Kidney epithelial cell (primary cell): ENCODE measurements at regions not wholly inside any gene's neighbourhood (a gene's known extent, or its start where the extent isn't known, plus 50 kb on each side); places are given as distances from the start of the nearest gene placed in this dataset.
"Not testable (repeated sequence)": the region's sequence is repeated elsewhere in the genome, so short reads cannot be mapped to it uniquely, and the experiment has no call there.

Experiments used
- DNase-seq: peaks from one replicate; pipeline ENCODE4 v3.0.0-alpha.2; 2010; ENCODE audit warnings: low read depth
- H3K27me3 ChIP-seq: 2 replicates; pipeline ENCODE4 v1.6.0; 2011; ENCODE audit warnings: low read length; ENCODE audit not compliant: control insufficient read depth, insufficient read depth
- H3K36me3 ChIP-seq: 2 replicates; pipeline ENCODE4 v1.5.1; 2011; ENCODE audit warnings: low read length; ENCODE audit not compliant: control insufficient read depth, insufficient read depth
- H3K4me3 ChIP-seq: 2 replicates; pipeline ENCODE4 v1.5.1; 2011; ENCODE audit warnings: low read depth, mild to moderate bottlenecking, control low read depth, low read length
- TF ChIP-seq, protein P1 (sequence below): IDR thresholded peaks from 2 replicates; pipeline ENCODE4 v1.5.1; 2011; ENCODE audit warnings: mild to moderate bottlenecking, moderate library complexity, low read length, control low read depth, inconsistent platforms; ENCODE audit not compliant: insufficient read depth, poor library complexity, severe bottlenecking

- no peak overlapping the region for H3K4me3 ChIP-seq
- no peaks in the 10 kb centered on the region for H3K27me3 ChIP-seq
- no peak for DNase-seq
- TF ChIP-seq, protein P1, sequence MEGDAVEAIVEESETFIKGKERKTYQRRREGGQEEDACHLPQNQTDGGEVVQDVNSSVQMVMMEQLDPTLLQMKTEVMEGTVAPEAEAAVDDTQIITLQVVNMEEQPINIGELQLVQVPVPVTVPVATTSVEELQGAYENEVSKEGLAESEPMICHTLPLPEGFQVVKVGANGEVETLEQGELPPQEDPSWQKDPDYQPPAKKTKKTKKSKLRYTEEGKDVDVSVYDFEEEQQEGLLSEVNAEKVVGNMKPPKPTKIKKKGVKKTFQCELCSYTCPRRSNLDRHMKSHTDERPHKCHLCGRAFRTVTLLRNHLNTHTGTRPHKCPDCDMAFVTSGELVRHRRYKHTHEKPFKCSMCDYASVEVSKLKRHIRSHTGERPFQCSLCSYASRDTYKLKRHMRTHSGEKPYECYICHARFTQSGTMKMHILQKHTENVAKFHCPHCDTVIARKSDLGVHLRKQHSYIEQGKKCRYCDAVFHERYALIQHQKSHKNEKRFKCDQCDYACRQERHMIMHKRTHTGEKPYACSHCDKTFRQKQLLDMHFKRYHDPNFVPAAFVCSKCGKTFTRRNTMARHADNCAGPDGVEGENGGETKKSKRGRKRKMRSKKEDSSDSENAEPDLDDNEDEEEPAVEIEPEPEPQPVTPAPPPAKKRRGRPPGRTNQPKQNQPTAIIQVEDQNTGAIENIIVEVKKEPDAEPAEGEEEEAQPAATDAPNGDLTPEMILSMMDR, result no peak
- no peaks in the 10 kb centered on the region for H3K36me3 ChIP-seq
Observed at GRCh38 chr16:77049577-77049976, 141.4 kb upstream of the MON1B start.

- not testable (repeated sequence) for H3K27me3 ChIP-seq, H3K36me3 ChIP-seq, H3K4me3 ChIP-seq, DNase-seq
Observed at GRCh38 chr16:77056597-77056996, 134.4 kb upstream of the MON1B start.

DNA sequence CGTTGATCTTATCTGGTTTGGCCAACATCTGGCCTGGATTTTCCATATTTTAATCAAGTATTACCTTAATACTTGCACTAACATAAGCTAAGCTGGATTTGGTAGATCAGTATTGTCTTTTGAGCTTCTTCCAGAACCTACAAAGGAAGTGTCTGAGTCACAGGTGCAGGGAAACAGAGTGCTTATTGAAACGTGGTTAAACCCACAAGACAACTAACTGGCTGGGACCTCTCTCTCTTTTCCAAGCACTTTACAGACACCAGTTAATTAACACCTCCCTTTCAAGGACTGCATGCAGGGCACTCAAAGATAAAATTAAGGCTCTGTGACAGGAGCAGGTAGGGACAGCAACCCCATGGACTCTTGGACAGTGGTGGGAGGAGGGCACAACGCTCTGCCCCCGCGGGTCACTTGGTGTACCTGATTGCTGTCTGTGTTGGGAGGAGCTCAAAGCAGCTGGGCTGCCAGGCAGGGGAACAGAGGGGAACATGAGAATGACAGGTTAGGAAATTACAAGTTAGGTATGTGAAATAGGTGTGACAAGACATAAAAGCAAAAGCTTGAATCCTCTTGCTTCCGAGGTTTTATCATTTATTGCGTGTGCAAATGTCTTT, 133.7 kb upstream of the MON1B start:
- DNase-seq, result peak; percentile 26
- H3K4me3 ChIP-seq, result no peak overlapping the region
- TF ChIP-seq, protein P1, result no peak
- H3K27me3 ChIP-seq, result no peaks in the 10 kb centered on the region
- H3K36me3 ChIP-seq, result no peaks in the 10 kb centered on the region

DNA sequence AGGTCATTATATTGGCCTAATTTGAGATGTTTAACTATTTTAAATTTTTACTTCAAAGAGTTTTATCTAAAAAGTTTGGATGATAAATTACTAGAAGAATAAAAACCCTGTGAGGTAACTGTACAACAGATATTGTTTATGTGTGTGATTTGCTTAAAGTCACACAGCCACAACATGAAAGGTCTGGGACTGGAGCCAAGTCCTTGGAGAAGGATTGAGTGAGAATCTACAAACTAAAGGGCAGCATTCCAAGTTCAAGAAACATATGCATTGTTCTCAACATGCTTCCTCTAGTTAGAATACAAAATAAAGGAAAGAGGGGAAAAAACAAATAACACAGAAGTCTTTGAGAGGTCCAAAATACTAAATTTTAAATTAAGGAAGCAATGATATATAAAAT, 131.5 kb upstream of the MON1B start:
- H3K36me3 ChIP-seq, result no peaks in the 10 kb centered on the region
- TF ChIP-seq, protein P1, result no peak
- no peak for DNase-seq
- H3K27me3 ChIP-seq, result no peaks in the 10 kb centered on the region
- H3K4me3 ChIP-seq, result no peak overlapping the region

DNA sequence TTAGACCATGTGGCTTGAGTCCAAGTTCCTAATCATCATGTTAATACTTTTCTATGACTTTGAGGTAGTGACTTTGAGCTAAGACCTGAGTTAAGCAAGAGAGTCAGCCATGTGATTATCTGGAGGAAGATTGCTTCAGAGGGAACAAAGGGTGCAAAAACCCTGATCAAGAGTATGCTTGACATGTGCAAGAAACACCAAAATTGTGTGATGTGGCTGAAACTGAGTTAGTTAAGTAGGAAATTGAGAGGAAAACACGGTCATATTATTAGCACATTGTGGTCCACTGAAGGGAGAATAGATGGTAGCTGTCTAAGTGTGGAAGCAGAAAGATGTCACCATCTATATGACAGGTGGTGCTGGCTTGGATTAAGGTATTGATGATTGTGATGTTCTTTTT, 130.4 kb upstream of the MON1B start:
- H3K4me3 ChIP-seq, result no peak overlapping the region
- no peak for DNase-seq
- TF ChIP-seq, protein P1, result no peak
- H3K36me3 ChIP-seq, result no peaks in the 10 kb centered on the region
- no peaks in the 10 kb centered on the region for H3K27me3 ChIP-seq

DNA sequence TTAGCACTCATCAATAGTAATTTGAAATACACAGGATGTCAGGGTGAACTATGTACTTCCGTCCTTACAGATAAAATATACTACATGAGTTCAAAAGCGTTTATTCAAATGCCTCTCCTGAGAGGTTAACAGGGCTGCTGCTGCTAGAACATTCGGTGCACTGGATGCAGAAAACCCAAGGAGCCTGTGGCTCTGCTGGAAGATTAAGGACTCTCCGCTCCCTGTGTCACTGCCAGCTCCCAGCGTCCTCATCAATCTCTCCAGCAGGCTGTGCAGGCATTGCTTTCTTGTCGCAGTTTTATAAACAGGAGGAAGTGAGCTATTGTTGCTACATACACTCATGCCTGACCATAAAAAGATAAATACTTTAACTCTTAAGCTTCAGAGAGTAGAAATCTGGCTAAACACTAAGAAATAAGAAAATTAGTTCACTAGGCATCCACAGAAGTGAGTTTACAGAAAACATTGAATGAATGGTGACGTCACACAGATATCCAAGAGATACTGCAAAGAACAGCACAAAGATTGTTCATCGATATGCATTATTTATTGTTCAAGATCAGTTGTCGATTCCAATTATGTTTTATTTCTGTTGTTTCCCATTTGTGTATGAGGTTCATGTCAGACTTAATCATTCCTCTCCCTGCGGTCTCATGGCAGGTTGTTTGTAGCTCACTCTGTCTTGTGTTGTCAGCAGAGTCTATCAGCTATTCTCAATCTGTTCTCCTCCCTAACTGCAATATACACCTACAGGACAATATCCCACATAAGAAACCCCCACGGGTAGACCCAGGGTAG, 127.9 kb upstream of the MON1B start:
- no peak for DNase-seq
- TF ChIP-seq, protein P1, result no peak
- no peak overlapping the region for H3K4me3 ChIP-seq
- no peaks in the 10 kb centered on the region for H3K36me3 ChIP-seq
- no peaks in the 10 kb centered on the region for H3K27me3 ChIP-seq
